NCI-H1105 (cell line): ENCODE measurements at regions not wholly inside any gene's neighbourhood (a gene's known extent, or its start where the extent isn't known, plus 50 kb on each side); places are given as distances from the start of the nearest gene placed in this dataset.
"Not testable (repeated sequence)": the region's sequence is repeated elsewhere in the genome, so short reads cannot be mapped to it uniquely, and the experiment has no call there.

Experiments
- DNase-seq: peaks from one replicate; lab custom pipeline; 2025; lab: John Stamatoyannopoulos, UW

DNA sequence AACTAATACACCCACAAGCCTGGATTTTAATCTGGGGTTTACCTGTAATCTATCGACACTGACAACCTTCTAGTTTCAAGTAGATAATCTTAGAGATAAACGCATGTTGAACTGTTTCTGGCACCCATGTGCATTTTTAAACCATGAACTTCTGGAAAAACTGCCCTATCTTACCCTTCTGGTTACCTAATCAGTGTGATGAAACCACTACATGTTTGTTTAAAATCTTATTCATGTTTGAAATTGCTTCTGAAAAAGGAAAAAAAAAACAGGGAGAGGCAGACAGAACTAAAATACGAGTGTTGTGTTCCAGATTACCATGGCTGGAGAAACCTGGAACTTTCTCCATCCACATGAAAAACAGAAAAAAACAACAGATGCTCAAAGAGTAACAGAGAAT lies 139.3 kb downstream of the MID1IP1 start:
- DNase-seq: no peak

DNA sequence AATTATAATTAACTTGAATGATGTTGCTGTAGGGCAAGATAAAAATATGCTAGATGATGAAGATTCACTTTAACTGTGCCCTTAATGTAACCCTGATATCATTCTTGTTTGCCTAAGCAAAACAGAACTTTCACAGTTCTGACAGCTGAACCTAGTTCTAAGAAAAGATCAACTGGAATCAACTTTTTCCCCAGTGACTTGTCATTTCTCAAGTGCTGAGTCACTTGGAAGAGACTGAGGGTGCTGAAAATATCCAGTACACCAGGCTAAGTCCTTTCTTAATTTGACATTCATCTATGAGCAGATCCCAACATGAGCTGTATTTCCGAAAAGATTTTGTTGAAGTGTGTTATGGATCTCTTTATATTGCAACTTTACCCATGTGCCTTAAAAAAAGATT lies 140.4 kb downstream of the MID1IP1 start:
- no peak for DNase-seq

DNA sequence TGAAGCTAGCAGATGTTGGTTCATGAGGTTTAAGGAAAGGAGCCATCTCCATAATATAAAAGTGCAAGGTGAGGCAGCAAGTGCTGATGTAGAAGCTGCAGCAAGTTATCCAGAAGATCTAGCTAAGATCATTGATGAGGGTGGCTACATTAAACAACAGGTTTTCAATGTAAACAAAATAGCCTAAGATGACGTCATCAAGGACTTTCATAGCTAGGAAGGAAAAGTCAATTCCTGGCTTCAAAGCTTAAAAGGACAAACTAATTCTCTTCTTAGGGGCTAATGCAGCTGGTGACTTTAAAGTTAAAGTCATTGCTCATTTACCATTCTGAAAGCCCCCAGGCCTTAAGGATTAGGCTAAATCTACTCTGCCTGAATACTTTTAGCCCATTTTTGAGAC lies 141.9 kb downstream of the MID1IP1 start:
- no peak for DNase-seq

- DNase-seq: no peak
Observed at GRCh38 chrX:38948046-38948445, 146.8 kb downstream of the MID1IP1 start.

- no peak for DNase-seq
Observed at GRCh38 chrX:38954520-38954919, 153.3 kb downstream of the MID1IP1 start.

DNA sequence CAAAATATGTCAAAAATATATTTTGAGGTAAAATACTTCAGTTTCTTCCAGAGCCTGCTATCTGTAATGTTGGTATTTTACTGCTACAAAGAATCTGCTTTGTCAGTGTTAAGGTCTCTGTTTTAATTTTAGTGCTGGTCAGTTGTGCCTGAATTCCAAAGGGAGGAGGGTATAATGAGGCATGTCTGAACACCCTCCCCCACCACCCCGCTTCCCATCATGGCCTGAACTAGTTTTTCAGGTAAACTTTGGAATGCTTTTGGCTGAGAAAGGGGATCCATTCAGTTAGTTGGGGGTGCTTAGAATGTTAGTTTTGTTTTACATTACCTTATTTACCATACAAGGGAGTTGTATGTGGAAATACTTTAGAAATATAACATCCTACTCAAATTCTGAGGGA lies 158.5 kb downstream of the MID1IP1 start:
- no peak for DNase-seq

DNA sequence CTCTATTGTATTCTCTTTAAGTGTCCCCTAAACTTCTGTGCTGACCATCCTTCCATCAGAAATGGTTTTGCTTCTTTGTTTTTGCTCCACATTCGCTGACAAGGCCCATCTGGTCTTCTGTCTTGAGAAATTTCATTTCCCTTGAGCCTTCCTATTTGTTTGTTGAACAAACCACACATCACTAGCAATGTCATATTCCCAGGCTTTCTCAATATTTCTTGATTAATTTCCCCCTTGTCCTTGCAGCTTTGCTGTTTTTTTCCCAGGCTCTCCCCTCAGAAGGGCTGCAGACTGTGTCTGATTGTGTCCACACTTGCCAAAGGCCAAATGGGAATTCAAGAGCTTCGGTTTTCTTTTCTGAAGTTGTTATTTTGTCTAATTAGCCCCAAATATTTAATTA lies 158.9 kb downstream of the MID1IP1 start:
- no peak for DNase-seq

DNA sequence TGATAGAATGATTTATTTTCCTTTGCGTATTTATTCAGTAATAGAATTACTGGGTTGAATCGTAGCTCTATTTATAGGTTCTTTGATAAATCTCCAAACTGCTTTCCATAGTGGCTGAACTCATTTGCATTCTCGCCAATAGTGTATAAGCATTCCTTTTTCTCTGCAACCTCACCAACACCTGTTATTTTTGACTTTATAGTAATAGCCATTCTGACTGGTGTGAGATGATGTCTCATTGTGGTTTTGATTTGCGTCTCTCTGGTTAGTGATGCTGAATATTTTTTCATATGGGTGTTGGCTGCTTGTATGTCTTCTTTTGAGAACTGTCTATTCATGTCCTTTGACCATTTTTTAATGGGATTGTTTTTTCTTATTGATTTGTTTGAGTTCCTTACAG lies 160.7 kb downstream of the MID1IP1 start:
- DNase-seq: no peak

DNA sequence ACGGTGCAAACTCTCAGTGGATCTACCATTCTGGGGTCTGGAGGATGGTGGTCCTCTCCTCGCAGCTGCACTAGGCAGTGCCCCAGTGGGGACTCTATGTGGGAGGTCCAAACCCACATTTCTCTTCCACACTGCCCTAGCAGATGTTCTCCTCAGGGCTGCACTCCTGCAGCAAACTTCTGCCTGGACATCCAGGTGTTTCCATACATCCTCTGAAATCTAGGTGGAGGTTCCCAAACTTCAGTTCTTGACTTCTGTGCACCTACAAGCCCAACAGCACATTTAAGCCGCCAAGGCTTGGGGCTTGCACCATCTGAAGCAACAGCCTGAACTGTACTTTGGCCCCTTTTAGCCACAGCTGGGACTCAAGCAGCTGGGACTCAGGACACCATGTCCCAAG lies 162.0 kb downstream of the MID1IP1 start:
- not testable (repeated sequence) for DNase-seq

GRCh38 chrX:38965888-38966287 lies 164.6 kb downstream of the MID1IP1 start:
- no peak for DNase-seq

GRCh38 chrX:38968344-38969216 lies 167.3 kb downstream of the MID1IP1 start:
- no peak for DNase-seq

DNA sequence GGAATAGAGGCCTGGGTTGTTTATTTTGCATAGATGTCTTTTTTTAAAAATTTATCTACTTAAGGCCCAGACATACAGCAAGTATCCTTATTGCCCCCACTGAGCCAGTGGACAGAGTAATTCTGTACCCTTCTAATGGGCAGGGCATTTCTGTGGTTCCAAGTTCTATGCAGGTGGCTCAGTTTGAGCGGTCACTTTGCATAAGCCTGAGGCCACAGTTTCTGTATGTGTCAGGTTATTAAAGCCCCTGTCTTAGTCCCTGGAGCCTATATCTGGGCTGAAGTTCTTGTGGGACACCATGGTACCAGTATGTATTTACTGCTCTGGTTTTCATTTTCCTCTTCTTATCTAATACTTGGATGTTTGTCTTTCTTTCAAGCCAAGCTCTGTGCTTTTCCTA lies 168.8 kb downstream of the MID1IP1 start:
- no peak for DNase-seq

- no peak for DNase-seq
Observed at GRCh38 chrX:38970845-38971244, 169.6 kb downstream of the MID1IP1 start.

- no peak for DNase-seq
Observed at GRCh38 chrX:38973322-38973721, 172.1 kb downstream of the MID1IP1 start.

DNA sequence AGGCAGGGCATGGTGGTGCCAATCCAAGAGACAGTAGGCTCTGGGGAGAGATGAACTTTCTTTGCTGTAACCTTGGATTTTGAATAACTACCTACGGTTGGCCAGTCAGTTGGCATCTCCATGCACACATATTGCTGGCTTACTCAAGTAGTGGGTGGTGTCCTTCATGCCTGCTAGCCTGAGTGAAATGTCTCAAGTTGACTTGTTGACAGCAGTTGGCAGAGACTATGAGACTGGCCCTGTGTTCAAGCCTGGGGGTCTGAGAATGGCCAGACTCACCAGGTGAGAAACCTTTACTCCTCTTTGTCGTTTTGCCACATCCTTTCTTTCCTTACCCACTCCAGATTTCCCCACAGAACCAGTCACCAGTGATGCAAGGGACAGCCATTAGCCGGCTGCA lies 173.3 kb downstream of the MID1IP1 start:
- no peak for DNase-seq

- DNase-seq: no peak
Observed at GRCh38 chrX:38975368-38975942, 174.2 kb downstream of the MID1IP1 start.

DNA sequence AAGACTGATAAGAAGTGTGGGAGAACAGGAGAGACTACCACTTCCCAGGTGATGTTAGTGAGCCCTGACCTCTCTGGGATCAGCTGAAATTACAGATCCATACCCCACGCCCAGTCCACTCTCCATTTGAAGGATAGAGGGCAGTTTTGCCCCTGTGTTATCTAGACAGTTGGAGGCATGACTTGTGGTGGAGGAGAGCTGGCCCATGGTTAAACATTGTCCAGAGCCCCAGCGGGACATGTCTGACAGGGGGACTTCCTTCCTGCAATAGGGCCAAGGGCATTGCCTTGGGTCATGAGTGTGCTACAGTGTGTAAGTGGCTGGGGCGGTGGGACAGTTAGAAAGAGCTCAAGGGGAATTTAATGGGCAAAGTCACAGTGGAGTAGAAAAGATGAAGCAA lies 181.1 kb downstream of the MID1IP1 start:
- DNase-seq: no peak

- no peak for DNase-seq
Observed at GRCh38 chrX:38982843-38983242, 181.6 kb downstream of the MID1IP1 start.

DNA sequence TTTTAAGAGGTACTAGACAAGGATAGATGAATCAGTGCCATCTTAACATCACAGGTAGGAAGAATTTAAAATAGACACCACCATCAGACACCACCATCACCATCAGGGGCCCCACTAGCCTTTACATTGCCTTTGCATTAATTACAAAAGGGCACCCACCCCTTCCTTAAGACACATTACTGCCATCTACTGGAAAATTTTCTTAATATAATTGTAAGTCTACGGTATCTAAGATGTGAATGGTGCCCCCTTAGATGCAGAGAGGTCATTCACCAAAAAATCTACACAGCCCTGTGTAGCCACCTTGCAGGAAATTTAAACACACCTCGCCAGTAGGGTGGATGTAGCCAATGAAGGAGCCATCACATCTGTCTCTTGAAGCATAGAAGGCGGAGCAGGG lies 184.1 kb downstream of the MID1IP1 start:
- no peak for DNase-seq

DNA sequence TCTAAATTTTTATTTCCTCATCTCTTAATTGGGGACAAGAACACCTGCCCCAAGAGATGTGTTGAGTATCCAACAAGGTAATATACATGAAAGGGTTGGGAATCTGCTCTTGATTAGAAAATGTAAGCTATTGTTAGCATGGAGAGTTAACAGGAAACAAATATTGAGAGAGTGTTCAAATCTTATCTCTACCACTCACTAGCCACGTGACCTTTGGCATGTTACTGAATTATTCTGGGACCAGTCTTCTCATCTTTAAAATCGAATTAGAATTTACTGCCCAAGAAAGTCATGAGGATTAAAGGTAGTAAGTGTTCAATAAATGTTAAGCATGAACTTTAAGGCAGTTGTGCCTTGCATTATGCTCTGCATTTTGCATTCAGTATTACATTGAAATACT lies 184.7 kb downstream of the MID1IP1 start:
- no peak for DNase-seq

DNA sequence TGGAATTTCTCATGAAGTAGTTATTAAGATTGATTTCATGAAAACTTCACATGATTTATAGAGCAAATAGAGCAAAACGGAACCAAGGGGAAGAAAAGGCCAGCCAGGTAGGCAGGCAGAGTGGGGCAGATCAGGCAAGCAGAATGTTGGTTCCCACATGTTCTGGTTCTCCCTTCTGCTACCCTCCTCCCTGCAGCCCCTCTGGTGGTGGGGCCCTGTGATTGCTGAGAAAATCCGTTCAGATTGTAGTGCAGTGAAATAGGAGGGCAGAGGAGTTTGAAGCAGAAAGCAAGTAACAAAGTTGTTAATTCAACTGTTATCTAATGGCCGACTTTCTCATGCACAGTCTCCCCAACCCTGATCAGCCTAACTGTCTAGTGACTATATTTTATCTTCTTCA lies 185.3 kb downstream of the MID1IP1 start:
- DNase-seq: no peak

- DNase-seq: no peak
Observed at GRCh38 chrX:38987198-38987651, 186.0 kb downstream of the MID1IP1 start.

GRCh38 chrX:38988301-38988700 lies 187.0 kb downstream of the MID1IP1 start:
- DNase-seq: no peak

- DNase-seq: no peak
Observed at GRCh38 chrX:38989076-38989475, 187.8 kb downstream of the MID1IP1 start.
